Ishikawa (cell line): ENCODE measurements at regions not wholly inside any gene's neighbourhood (a gene's known extent, or its start where the extent isn't known, plus 50 kb on each side); places are given as distances from the start of the nearest gene placed in this dataset.

ENCODE experiments used
- CEBPB ChIP-seq: IDR thresholded peaks from 2 replicates; pipeline ENCODE4 v1.6.1; 2012
- CREB1 ChIP-seq: IDR thresholded peaks from 2 replicates; pipeline ENCODE4 v1.6.1; 2012; ENCODE audit warnings: low read depth
- EP300 ChIP-seq: IDR thresholded peaks from 2 replicates; pipeline ENCODE4 v1.6.1; 2012; ENCODE audit warnings: borderline replicate concordance
- MAX ChIP-seq: IDR thresholded peaks from 2 replicates; pipeline ENCODE4 v1.6.1; 2012
- NFIC ChIP-seq: IDR thresholded peaks from 2 replicates; pipeline ENCODE4 v1.6.1; 2012
- RAD21 ChIP-seq: IDR thresholded peaks from 2 replicates; pipeline ENCODE4 v1.6.1; 2012; ENCODE audit warnings: low read depth
- YY1 ChIP-seq: IDR thresholded peaks from 2 replicates; pipeline ENCODE4 v1.6.1; 2012; ENCODE audit warnings: low read depth
- TF ChIP-seq, protein P1 (sequence below): IDR thresholded peaks from 2 replicates; pipeline ENCODE4 v1.6.1; 2012
- TF ChIP-seq, protein P2 (sequence below): IDR thresholded peaks from 2 replicates; pipeline ENCODE4 v1.6.1; 2012; ENCODE audit warnings: low read depth, mild to moderate bottlenecking

GRCh38 chr4:189377569-189377968 lies 563.1 kb upstream of the FRG1 start:
- TF ChIP-seq NFIC (no peak), YY1 (no peak), CREB1 (no peak), MAX (no peak), CEBPB (no peak), EP300 (no peak), RAD21 (no peak)
- TF ChIP-seq, protein P1, sequence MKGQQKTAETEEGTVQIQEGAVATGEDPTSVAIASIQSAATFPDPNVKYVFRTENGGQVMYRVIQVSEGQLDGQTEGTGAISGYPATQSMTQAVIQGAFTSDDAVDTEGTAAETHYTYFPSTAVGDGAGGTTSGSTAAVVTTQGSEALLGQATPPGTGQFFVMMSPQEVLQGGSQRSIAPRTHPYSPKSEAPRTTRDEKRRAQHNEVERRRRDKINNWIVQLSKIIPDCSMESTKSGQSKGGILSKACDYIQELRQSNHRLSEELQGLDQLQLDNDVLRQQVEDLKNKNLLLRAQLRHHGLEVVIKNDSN = no peak
- TF ChIP-seq, protein P2, sequence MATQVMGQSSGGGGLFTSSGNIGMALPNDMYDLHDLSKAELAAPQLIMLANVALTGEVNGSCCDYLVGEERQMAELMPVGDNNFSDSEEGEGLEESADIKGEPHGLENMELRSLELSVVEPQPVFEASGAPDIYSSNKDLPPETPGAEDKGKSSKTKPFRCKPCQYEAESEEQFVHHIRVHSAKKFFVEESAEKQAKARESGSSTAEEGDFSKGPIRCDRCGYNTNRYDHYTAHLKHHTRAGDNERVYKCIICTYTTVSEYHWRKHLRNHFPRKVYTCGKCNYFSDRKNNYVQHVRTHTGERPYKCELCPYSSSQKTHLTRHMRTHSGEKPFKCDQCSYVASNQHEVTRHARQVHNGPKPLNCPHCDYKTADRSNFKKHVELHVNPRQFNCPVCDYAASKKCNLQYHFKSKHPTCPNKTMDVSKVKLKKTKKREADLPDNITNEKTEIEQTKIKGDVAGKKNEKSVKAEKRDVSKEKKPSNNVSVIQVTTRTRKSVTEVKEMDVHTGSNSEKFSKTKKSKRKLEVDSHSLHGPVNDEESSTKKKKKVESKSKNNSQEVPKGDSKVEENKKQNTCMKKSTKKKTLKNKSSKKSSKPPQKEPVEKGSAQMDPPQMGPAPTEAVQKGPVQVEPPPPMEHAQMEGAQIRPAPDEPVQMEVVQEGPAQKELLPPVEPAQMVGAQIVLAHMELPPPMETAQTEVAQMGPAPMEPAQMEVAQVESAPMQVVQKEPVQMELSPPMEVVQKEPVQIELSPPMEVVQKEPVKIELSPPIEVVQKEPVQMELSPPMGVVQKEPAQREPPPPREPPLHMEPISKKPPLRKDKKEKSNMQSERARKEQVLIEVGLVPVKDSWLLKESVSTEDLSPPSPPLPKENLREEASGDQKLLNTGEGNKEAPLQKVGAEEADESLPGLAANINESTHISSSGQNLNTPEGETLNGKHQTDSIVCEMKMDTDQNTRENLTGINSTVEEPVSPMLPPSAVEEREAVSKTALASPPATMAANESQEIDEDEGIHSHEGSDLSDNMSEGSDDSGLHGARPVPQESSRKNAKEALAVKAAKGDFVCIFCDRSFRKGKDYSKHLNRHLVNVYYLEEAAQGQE = no peak
